OCI-LY7 (cell line): ENCODE measurements at regions not wholly inside any gene's neighbourhood (a gene's known extent, or its start where the extent isn't known, plus 50 kb on each side); places are given as distances from the start of the nearest gene placed in this dataset.

Source experiments
- BruUV-seq: library from RNA; stranded (reverse); fragments of 400-500 nt; replicated peaks from 2 replicates; lab custom pipeline; 2021; lab: Mats Ljungman, UMichigan
- CTCF ChIA-PET: fragments of 300-600 bp; sonication (Branson Sonifier 250); formaldehyde crosslinking; loops from one replicate; lab custom pipeline; 2022; ENCODE audit warnings: antibody characterized with exemption; ENCODE audit not compliant: unreplicated experiment; lab: Charles Lee
- POLR2A ChIA-PET: fragments of 300-600 bp; sonication (Branson Sonifier 250); formaldehyde crosslinking; loops from one replicate; lab custom pipeline; 2022; ENCODE audit warnings: antibody characterized with exemption; lab: Charles Lee
- DNase-seq: peaks from one replicate; pipeline ENCODE4 v3.0.0-alpha.2; 2015; ENCODE audit warnings: low spot score
- H2AFZ ChIP-seq: fragments of 200-600 bp; sonication (generic), shearing (Covaris generic); 2 replicates; pipeline ENCODE4 v1.6.1; 2014; ENCODE audit warnings: mild to moderate bottlenecking, antibody characterized with exemption, low read length, moderate library complexity
- H3K27ac ChIP-seq: fragments of 200-600 bp; sonication (generic); 2 replicates; pipeline ENCODE4 v1.5.1; 2014; ENCODE audit warnings: mixed run types, low read depth, mild to moderate bottlenecking, moderate library complexity, low read length, inconsistent platforms; ENCODE audit not compliant: poor library complexity, severe bottlenecking
- H3K36me3 ChIP-seq: fragments of 200-600 bp; sonication (generic); 2 replicates; pipeline ENCODE4 v1.6.1; 2014; ENCODE audit warnings: mild to moderate bottlenecking, antibody characterized with exemption, low read length, moderate library complexity, mixed read lengths; ENCODE audit not compliant: insufficient read depth
- H3K4me1 ChIP-seq: fragments of 200-600 bp; sonication (generic); 2 replicates; pipeline ENCODE4 v1.5.1; 2014; ENCODE audit warnings: mild to moderate bottlenecking, low read length; ENCODE audit not compliant: insufficient read depth, poor library complexity, severe bottlenecking
- H3K4me2 ChIP-seq: fragments of 200-600 bp; sonication (generic); 2 replicates; pipeline ENCODE4 v1.6.1; 2014; ENCODE audit warnings: mild to moderate bottlenecking, low read length
- H3K4me3 ChIP-seq: fragments of 200-600 bp; sonication (generic); 2 replicates; pipeline ENCODE4 v1.5.1; 2014; ENCODE audit warnings: mild to moderate bottlenecking, low read depth, low read length; ENCODE audit not compliant: poor library complexity, severe bottlenecking
- H3K79me2 ChIP-seq: fragments of 200-600 bp; sonication (generic); 2 replicates; pipeline ENCODE4 v1.6.1; 2016; ENCODE audit warnings: low read depth, mild to moderate bottlenecking, low read length, moderate library complexity, mixed read lengths; ENCODE audit not compliant: insufficient read depth
- H3K9me2 ChIP-seq: fragments of 200-600 bp; sonication (generic); 2 replicates; pipeline ENCODE4 v1.6.1; 2016; ENCODE audit warnings: mild to moderate bottlenecking, low read length, mixed read lengths; ENCODE audit not compliant: insufficient read depth
- H3K9me3 ChIP-seq: fragments of 200-600 bp; sonication (generic); 2 replicates; pipeline ENCODE4 v1.6.1; 2014; ENCODE audit warnings: mild to moderate bottlenecking, mixed run types, low read length, mixed read lengths
- H4K20me1 ChIP-seq: fragments of 200-600 bp; sonication (generic); 2 replicates; pipeline ENCODE4 v1.6.1; 2014; ENCODE audit warnings: mild to moderate bottlenecking, antibody characterized with exemption, low read length, moderate library complexity, mixed read lengths; ENCODE audit not compliant: insufficient read depth
- CTCF ChIP-seq: fragments of 200-600 bp; sonication (generic); conservative IDR thresholded peaks from 2 replicates; pipeline ENCODE4 v1.5.1; 2014; ENCODE audit warnings: mild to moderate bottlenecking, antibody characterized with exemption, low read length, moderate library complexity, mixed read lengths
- EZH2phosphoT487 ChIP-seq: fragments of 200-600 bp; sonication (generic); IDR thresholded peaks from 2 replicates; pipeline ENCODE4 v1.6.1; 2018; ENCODE audit warnings: low read depth, borderline replicate concordance, mild to moderate bottlenecking, mixed run types, antibody characterized with exemption, low read length, moderate library complexity, mixed read lengths
- intact Hi-C: fragments of 100-400 bp; cut with micrococcal nuclease; formaldehyde crosslinking; loops from one replicate; pipeline ENCODE4 v1.10.0; 2022; ENCODE audit not compliant: unreplicated experiment

- no peaks in the 10 kb centered on the region for H3K79me2 ChIP-seq
- no peaks in the 10 kb centered on the region for H3K9me2 ChIP-seq
- ChIA-PET CTCF (no interaction called here), POLR2A (interaction anchor here (1.1 kb wide), 1 partner anchor 36 kb away, joined by 3 read pairs; no protein-coding TSS in a partner anchor)
- H3K4me2 ChIP-seq = no peak overlapping the region
- H3K4me3 ChIP-seq = no peak overlapping the region
- TF ChIP-seq CTCF = no peak
- TF ChIP-seq EZH2phosphoT487 = no peak
- H3K9me3 ChIP-seq = no peaks in the 10 kb centered on the region
- no peaks in the 10 kb centered on the region for H4K20me1 ChIP-seq
- no TSS peak for BruUV-seq
- no peak overlapping the region for H3K27ac ChIP-seq
- intact Hi-C loops = no loop called here
- peaks cover 14% of the 10 kb centered on the region for H3K4me1 ChIP-seq
- H3K36me3 ChIP-seq = no peaks in the 10 kb centered on the region; the same call in 1 of the 2 replicates
- no peak for DNase-seq
- H2AFZ ChIP-seq = no peak overlapping the region
These were observed 269.8 kb upstream of the ID2 start for GRCh38 chr2:8412082-8412481.

GRCh38 chr2:8412586-8412985, 269.3 kb upstream of the ID2 start:
- BruUV-seq = no TSS peak
- no peak overlapping the region for H3K4me3 ChIP-seq
- POLR2A ChIA-PET = no interaction called here
- no peaks in the 10 kb centered on the region; the same call in 1 of the 2 replicates for H3K36me3 ChIP-seq
- no peaks in the 10 kb centered on the region for H4K20me1 ChIP-seq
- TF ChIP-seq CTCF (no peak), EZH2phosphoT487 (no peak)
- H3K79me2 ChIP-seq = no peaks in the 10 kb centered on the region
- peaks cover 14% of the 10 kb centered on the region for H3K4me1 ChIP-seq
- H3K9me3 ChIP-seq = no peaks in the 10 kb centered on the region
- H3K4me2 ChIP-seq = no peak overlapping the region
- no peak overlapping the region for H2AFZ ChIP-seq
- intact Hi-C loops = no loop called here
- CTCF ChIA-PET = no interaction called here
- no peak for DNase-seq
- no peak overlapping the region for H3K27ac ChIP-seq
- no peaks in the 10 kb centered on the region for H3K9me2 ChIP-seq

- BruUV-seq = no TSS peak
- Histone ChIP-seq H3K4me1 (peaks cover 10% of the 10 kb centered on the region), H3K4me2 (no peak overlapping the region), H2AFZ (no peak overlapping the region), H3K9me3 (no peaks in the 10 kb centered on the region), H3K36me3 (no peaks in the 10 kb centered on the region; the same call in 1 of the 2 replicates), H3K9me2 (no peaks in the 10 kb centered on the region), H3K4me3 (no peak overlapping the region), H3K27ac (no peak overlapping the region), H4K20me1 (no peaks in the 10 kb centered on the region), H3K79me2 (no peaks in the 10 kb centered on the region)
- POLR2A ChIA-PET = interaction anchor here (0.7 to 0.8 kb wide), 2 partner anchors 8 to 20 kb away, joined by 3 to 4 read pairs; no protein-coding TSS in a partner anchor
- TF ChIP-seq EZH2phosphoT487 (no peak), CTCF (no peak)
- intact Hi-C loops = no loop called here
- CTCF ChIA-PET = no interaction called here
- DNase-seq = no peak
These were observed 268.2 kb upstream of the ID2 start for GRCh38 chr2:8413589-8414135.
